Nephron (organoid): ENCODE measurements at regions not wholly inside any gene's neighbourhood (a gene's known extent, or its start where the extent isn't known, plus 50 kb on each side); places are given as distances from the start of the nearest gene placed in this dataset.

ENCODE experiments used
- H3K27ac Mint-ChIP-seq, 3 experiments: 2 replicates each; pipeline ENCODE4 v1.8.0; 2020; ENCODE audit warnings: mixed read lengths in 3 of 3, mild to moderate bottlenecking in 2 of 3, moderate library complexity in 1 of 3
- H3K27me3 Mint-ChIP-seq: 2 replicates; pipeline ENCODE4 v1.8.0; 2021; ENCODE audit warnings: low read depth, mild to moderate bottlenecking, moderate library complexity, mixed read lengths
- H3K36me3 Mint-ChIP-seq: 2 replicates; pipeline ENCODE4 v1.8.0; 2020; ENCODE audit warnings: low read depth, mixed read lengths
- H3K4me1 Mint-ChIP-seq: 2 replicates; pipeline ENCODE4 v1.8.0; 2020; ENCODE audit warnings: mixed read lengths
- H3K4me3 Mint-ChIP-seq, 3 experiments: 2 replicates each; pipeline ENCODE4 v1.8.0; 2020; ENCODE audit warnings: mild to moderate bottlenecking in 3 of 3, mixed read lengths in 3 of 3, moderate library complexity in 2 of 3
- H3K9me3 Mint-ChIP-seq: 2 replicates; pipeline ENCODE4 v1.8.0; 2020; ENCODE audit warnings: mixed read lengths
- CTCF ChIP-seq, 3 experiments: fragments of 200-600 bp; sonication (generic); IDR thresholded peaks; one replicate each; pipeline ENCODE4 v1.5.0; 2021; ENCODE audit warnings: antibody characterized with exemption in 3 of 3; ENCODE audit not compliant: unreplicated experiment in 3 of 3

DNA sequence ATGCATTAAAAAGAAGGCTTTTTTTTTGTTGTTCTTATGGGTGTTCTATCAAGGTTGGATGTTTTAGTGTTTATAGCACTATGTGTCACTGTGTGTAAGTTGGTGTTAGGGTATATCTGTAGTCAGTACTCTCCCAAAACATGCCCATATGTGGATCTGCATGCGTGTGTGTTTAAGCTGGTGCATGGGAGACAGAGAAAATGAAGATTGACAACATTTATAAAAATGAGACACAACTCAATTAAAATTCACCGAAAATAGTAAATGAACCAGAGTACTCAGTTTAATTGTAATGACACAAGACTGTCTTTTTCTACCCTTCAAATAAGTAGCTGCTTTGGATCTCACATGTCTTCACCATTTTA, 323.4 kb downstream of the TMEM161B start:
- Mint-ChIP-seq H3K36me3 (no peaks in the 10 kb centered on the region), H3K4me3 (no peak overlapping the region), H3K9me3 (no peaks in the 10 kb centered on the region), H3K27ac (no peak overlapping the region), H3K4me1 (peaks cover 3% of the 10 kb centered on the region), H3K27me3 (no peaks in the 10 kb centered on the region)
- no peak for TF ChIP-seq CTCF (IDR thresholded peaks at IDR 0.05; ENCODE audit: unreplicated experiment in 3 of 3)

DNA sequence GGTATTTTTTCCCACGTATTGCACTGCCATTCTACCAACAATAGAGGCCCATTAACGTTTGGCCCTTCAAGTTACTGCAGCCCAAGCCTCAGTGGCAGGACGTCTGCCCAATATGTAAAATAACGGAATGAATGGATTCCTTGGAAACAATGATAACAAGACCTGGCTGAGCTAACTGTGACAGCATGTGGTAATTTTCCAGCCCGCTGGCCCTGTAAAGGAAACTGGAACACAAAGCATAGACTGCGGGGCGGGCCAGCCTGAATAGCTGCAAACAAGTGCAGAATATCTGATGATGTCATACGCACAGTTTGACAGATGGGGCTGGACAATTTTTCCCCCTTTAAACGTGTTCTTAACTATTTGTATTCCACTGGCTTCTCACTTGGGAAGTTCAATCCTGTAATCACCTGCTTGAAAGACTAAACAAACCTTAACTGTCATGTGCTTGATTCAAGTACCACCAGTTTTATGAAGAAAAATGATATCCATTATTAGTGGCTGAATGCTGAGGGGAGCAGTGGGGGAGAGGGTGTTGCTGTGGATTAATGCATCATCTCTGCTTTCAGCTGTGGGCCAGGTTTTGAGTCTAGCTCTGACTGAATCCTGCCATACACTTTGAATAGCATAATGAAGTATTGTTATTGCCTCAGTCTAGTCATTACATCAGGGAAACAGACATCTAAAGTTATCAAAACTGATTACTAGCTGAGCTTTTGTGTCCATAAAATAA, 323.9 kb downstream of the TMEM161B start:
- H3K36me3 Mint-ChIP-seq: no peaks in the 10 kb centered on the region
- no peaks in the 10 kb centered on the region for H3K27me3 Mint-ChIP-seq
- TF ChIP-seq CTCF (IDR thresholded peaks at IDR 0.05; ENCODE audit: unreplicated experiment in 3 of 3): no peak
- H3K9me3 Mint-ChIP-seq: no peaks in the 10 kb centered on the region
- peaks cover 3% of the 10 kb centered on the region for H3K4me1 Mint-ChIP-seq
- no peak overlapping the region for H3K27ac Mint-ChIP-seq
- no peak overlapping the region for H3K4me3 Mint-ChIP-seq

- no peak overlapping the region for H3K27ac Mint-ChIP-seq
- no peak for TF ChIP-seq CTCF (IDR thresholded peaks at IDR 0.05; ENCODE audit: unreplicated experiment in 3 of 3)
- no peak overlapping the region for H3K4me3 Mint-ChIP-seq
- H3K9me3 Mint-ChIP-seq: no peaks in the 10 kb centered on the region
- H3K27me3 Mint-ChIP-seq: no peaks in the 10 kb centered on the region
- peaks cover 3% of the 10 kb centered on the region for H3K4me1 Mint-ChIP-seq
- no peaks in the 10 kb centered on the region for H3K36me3 Mint-ChIP-seq
These were observed 327.9 kb downstream of the TMEM161B start for GRCh38 chr5:87940775-87941174.

GRCh38 chr5:87936667-87937066, 332.0 kb downstream of the TMEM161B start:
- H3K36me3 Mint-ChIP-seq: no peaks in the 10 kb centered on the region
- no peaks in the 10 kb centered on the region for H3K27me3 Mint-ChIP-seq
- H3K27ac Mint-ChIP-seq: no peak overlapping the region
- no peak overlapping the region for H3K4me3 Mint-ChIP-seq
- H3K4me1 Mint-ChIP-seq: no peaks in the 10 kb centered on the region
- no peaks in the 10 kb centered on the region for H3K9me3 Mint-ChIP-seq
- no peak for TF ChIP-seq CTCF (IDR thresholded peaks at IDR 0.05; ENCODE audit: unreplicated experiment in 3 of 3)

- no peak overlapping the region for H3K27ac Mint-ChIP-seq
- H3K4me1 Mint-ChIP-seq: no peaks in the 10 kb centered on the region
- no peaks in the 10 kb centered on the region for H3K36me3 Mint-ChIP-seq
- peaks cover 6% of the 10 kb centered on the region for H3K9me3 Mint-ChIP-seq
- TF ChIP-seq CTCF (IDR thresholded peaks at IDR 0.05; ENCODE audit: unreplicated experiment in 3 of 3): no peak
- no peaks in the 10 kb centered on the region for H3K27me3 Mint-ChIP-seq
- no peak overlapping the region for H3K4me3 Mint-ChIP-seq
These were observed 344.2 kb downstream of the TMEM161B start for GRCh38 chr5:87924436-87924835.

DNA sequence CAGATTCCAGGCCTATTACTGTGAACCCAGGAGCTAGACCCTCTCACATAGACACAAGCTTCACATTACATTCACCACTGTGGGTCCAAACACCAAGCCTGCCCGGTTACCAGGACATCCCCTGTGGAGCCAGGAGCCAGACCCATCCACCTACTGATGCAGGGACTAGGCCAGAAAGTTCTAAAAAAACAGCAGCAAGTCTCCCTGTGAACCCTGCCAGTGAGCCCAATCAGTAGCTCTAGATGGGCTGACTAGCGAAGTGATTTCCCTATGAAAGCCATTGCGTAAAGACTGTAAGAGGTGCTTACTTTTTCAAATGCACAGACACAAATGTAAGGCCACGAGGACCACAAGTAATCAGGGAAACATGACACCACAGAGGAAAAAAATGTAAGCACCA, 352.3 kb downstream of the TMEM161B start:
- Mint-ChIP-seq H3K4me3 (no peak overlapping the region), H3K4me1 (no peaks in the 10 kb centered on the region), H3K36me3 (no peaks in the 10 kb centered on the region), H3K27ac (no peak overlapping the region), H3K27me3 (no peaks in the 10 kb centered on the region), H3K9me3 (no peaks in the 10 kb centered on the region)
- TF ChIP-seq CTCF (IDR thresholded peaks at IDR 0.05; ENCODE audit: unreplicated experiment in 3 of 3): no peak
